ENCODE measurements at regions not wholly inside any gene's neighbourhood (a gene's known extent, or its start where the extent isn't known, plus 50 kb on each side); places are given as distances from the start of the nearest gene placed in this dataset.

- TF ChIP-seq CTCF (IDR thresholded peaks at IDR 0.05) (no peak), EZH2 (IDR thresholded peaks at IDR 0.05; ENCODE audit: borderline replicate concordance, insufficient read depth, low read depth, low read length, poor library complexity, severe bottlenecking) (no peak)
These were observed 754.1 kb downstream of the DOK5 start for GRCh38 chr20:55229451-55229850.
